SK-N-SH (cell line): ENCODE measurements at regions not wholly inside any gene's neighbourhood (a gene's known extent, or its start where the extent isn't known, plus 50 kb on each side); places are given as distances from the start of the nearest gene placed in this dataset.

ENCODE experiments used
- CTCF ChIA-PET: fragments of 300-600, 350-600 bp; formaldehyde crosslinking; extraction: SDS; loops from one replicate; lab custom pipeline; 2021; lab: Yijun Ruan, JAX
- POLR2A ChIA-PET: fragments of 350-600 bp; sonication (Branson Sonifier 250); formaldehyde crosslinking; extraction: SDS; loops from one replicate; lab custom pipeline; 2020; ENCODE audit warnings: antibody characterized with exemption, inconsistent platforms; lab: Yijun Ruan, JAX
- DNase-seq: peaks from one replicate; pipeline ENCODE4 v3.0.0; 2012
- H2AFZ ChIP-seq: fragments of 200-600 bp; sonication (generic); 2 replicates; pipeline ENCODE4 v1.8.1; 2016; ENCODE audit warnings: antibody characterized with exemption, mild to moderate bottlenecking, low read depth
- H3F3A ChIP-seq: fragments of 200-600 bp; sonication (generic); replicated peaks from 2 replicates; pipeline ENCODE3; 2016; ENCODE audit warnings: antibody characterized with exemption, mild to moderate bottlenecking; ENCODE audit not compliant: insufficient read depth
- H3K27ac ChIP-seq, 2 experiments: fragments of 200-500 bp in 1 of 2; fragments of 200-600 bp in 1 of 2; sonication (Bioruptor generic) in 1 of 2; sonication (generic), shearing (Covaris generic) in 1 of 2; 2 replicates each; pipeline versions ENCODE4 v1.5.1 to v1.6.1; 2014 to 2016; ENCODE audit warnings: low read depth in 2 of 2, inconsistent platforms in 1 of 2, low read length in 1 of 2, mild to moderate bottlenecking in 1 of 2, mixed read lengths in 1 of 2
- H3K27me3 ChIP-seq: fragments of 200-600 bp; sonication (generic), shearing (Covaris generic); 2 replicates; pipeline ENCODE4 v1.6.1; 2016; ENCODE audit warnings: mixed run types; ENCODE audit not compliant: insufficient read depth
- H3K36me3 ChIP-seq, 2 experiments: fragments of 200-500 bp in 1 of 2; fragments of 200-600 bp in 1 of 2; sonication (Bioruptor generic) in 1 of 2; sonication (generic) in 1 of 2; replicated peaks in 1 of 2; 2 replicates each; pipeline versions ENCODE3 to v1.5.1; 2014 to 2016; ENCODE audit warnings: low read length in 1 of 2, mild to moderate bottlenecking in 1 of 2; ENCODE audit not compliant: insufficient read depth in 2 of 2, control insufficient read depth in 1 of 2
- H3K4me1 ChIP-seq, 2 experiments: fragments of 200-500 bp in 1 of 2; fragments of 200-600 bp in 1 of 2; sonication (Bioruptor generic) in 1 of 2; sonication (generic), shearing (Covaris generic) in 1 of 2; 2 replicates each; pipeline versions ENCODE4 v1.5.1 to v1.6.1; 2014 to 2016; ENCODE audit warnings: low read depth in 1 of 2, low read length in 1 of 2, mixed run types in 1 of 2; ENCODE audit not compliant: insufficient read depth in 2 of 2, control insufficient read depth in 1 of 2
- H3K4me2 ChIP-seq: fragments of 200-600 bp; sonication (generic), shearing (Covaris generic); 2 replicates; pipeline ENCODE4 v1.6.1; 2017; ENCODE audit warnings: mixed run types
- H3K4me3 ChIP-seq, 2 experiments: fragments of 200-500 bp in 1 of 2; fragments of 200-600 bp in 1 of 2; sonication (Bioruptor generic) in 1 of 2; sonication (generic), shearing (Covaris generic) in 1 of 2; 2 replicates each; pipeline versions ENCODE4 v1.5.1 to v1.8.1; 2014 to 2016; ENCODE audit warnings: low read depth in 2 of 2, inconsistent platforms in 1 of 2, low read length in 1 of 2, mild to moderate bottlenecking in 1 of 2, mixed read lengths in 1 of 2, moderate library complexity in 1 of 2
- H3K79me2 ChIP-seq: fragments of 200-600 bp; sonication (generic); 2 replicates; pipeline ENCODE4 v1.8.1; 2017; ENCODE audit warnings: mild to moderate bottlenecking; ENCODE audit not compliant: insufficient read depth
- H3K9ac ChIP-seq: fragments of 200-600 bp; sonication (generic); 2 replicates; pipeline ENCODE4 v1.6.1; 2017; ENCODE audit warnings: mixed run types
- H3K9me2 ChIP-seq: fragments of 200-600 bp; sonication (generic); 2 replicates; pipeline ENCODE4 v1.6.1; 2017; ENCODE audit warnings: mixed run types
- H3K9me3 ChIP-seq: fragments of 200-600 bp; sonication (generic); 2 replicates; pipeline ENCODE4 v1.6.1; 2017; ENCODE audit warnings: mixed run types, mild to moderate bottlenecking, moderate library complexity
- H4K20me1 ChIP-seq: fragments of 200-600 bp; sonication (generic); 2 replicates; pipeline ENCODE4 v1.6.1; 2017; ENCODE audit warnings: mild to moderate bottlenecking, mixed run types; ENCODE audit not compliant: insufficient read depth
- CHD2 ChIP-seq: fragments of 150-350 bp; IDR thresholded peaks from 2 replicates; pipeline ENCODE4 v1.6.1; 2018; ENCODE audit warnings: low read length; ENCODE audit not compliant: partially characterized antibody
- CTCF ChIP-seq: fragments of 200-600 bp; sonication (generic); IDR thresholded peaks from 2 replicates; pipeline ENCODE4 v1.6.1; 2017; ENCODE audit warnings: antibody characterized with exemption, mild to moderate bottlenecking, moderate library complexity
- ELF1 ChIP-seq: IDR thresholded peaks from 2 replicates; pipeline ENCODE4 v1.4.0; 2012
- EZH2phosphoT487 ChIP-seq: fragments of 200-600 bp; sonication (generic); IDR thresholded peaks from 2 replicates; pipeline ENCODE4 v1.6.1; 2017; ENCODE audit warnings: low read depth, mixed run types, mild to moderate bottlenecking, antibody characterized with exemption, moderate library complexity, borderline replicate concordance
- IRF3 ChIP-seq: fragments of 150-350 bp; IDR thresholded peaks from 2 replicates; pipeline ENCODE4 v1.6.1; 2016; ENCODE audit warnings: mild to moderate bottlenecking, low read depth, low read length
- JUND ChIP-seq: IDR thresholded peaks from 2 replicates; pipeline ENCODE4 v1.4.0; 2012
- MEF2A ChIP-seq: IDR thresholded peaks from 2 replicates; pipeline ENCODE4 v1.4.0; 2012; ENCODE audit warnings: low read depth, borderline replicate concordance
- MXI1 ChIP-seq: IDR thresholded peaks from 2 replicates; pipeline ENCODE4 v1.6.1; 2012; ENCODE audit warnings: mild to moderate bottlenecking, low read depth, low read length, improper control_type of control experiment
- NFIC ChIP-seq: IDR thresholded peaks from 2 replicates; pipeline ENCODE4 v1.4.0; 2012; ENCODE audit warnings: borderline replicate concordance
- RAD21 ChIP-seq: IDR thresholded peaks from 2 replicates; pipeline ENCODE4 v1.6.1; 2012; ENCODE audit warnings: mild to moderate bottlenecking, low read length
- RCOR1 ChIP-seq: fragments of 150-350 bp; IDR thresholded peaks from 2 replicates; pipeline ENCODE4 v1.6.1; 2017; ENCODE audit warnings: antibody characterized with exemption, low read length
- RFX5 ChIP-seq: IDR thresholded peaks from 2 replicates; pipeline ENCODE4 v1.6.1; 2012; ENCODE audit warnings: mild to moderate bottlenecking, improper control_type of control experiment, low read length
- RXRA ChIP-seq: IDR thresholded peaks from 2 replicates; pipeline ENCODE4 v1.4.0; 2012; ENCODE audit warnings: low read depth, mild to moderate bottlenecking, borderline replicate concordance
- SMC3 ChIP-seq: IDR thresholded peaks from 2 replicates; pipeline ENCODE4 v1.6.1; 2012; ENCODE audit warnings: low read depth, low read length, improper control_type of control experiment
- USF1 ChIP-seq: IDR thresholded peaks from 2 replicates; pipeline ENCODE4 v1.4.0; 2012; ENCODE audit warnings: low read depth, borderline replicate concordance
- USF2 ChIP-seq: fragments of 150-350 bp; IDR thresholded peaks from 2 replicates; pipeline ENCODE4 v1.6.1; 2017; ENCODE audit warnings: antibody characterized with exemption, low read length, low read depth, borderline replicate concordance
- YY1 ChIP-seq: IDR thresholded peaks from 2 replicates; pipeline ENCODE4 v1.4.0; 2012; ENCODE audit warnings: low read depth, mild to moderate bottlenecking
- WGBS: methylation state at CpG from one replicate; pipeline ENCODE4 v1.1.6; 2017; ENCODE audit warnings: low lambda C conversion rate; 5-methylcytosine and 5-hydroxymethylcytosine counted together

GRCh38 chr4:24143741-24144140 lies 253.9 kb upstream of the PPARGC1A start:
- Histone ChIP-seq H3F3A (no peaks in the 10 kb centered on the region), H3K36me3 (no peaks in the 10 kb centered on the region)

More at GRCh38 chr4:24143741-24144140, 253.9 kb upstream of the PPARGC1A start:
- Histone ChIP-seq H4K20me1 (no peaks in the 10 kb centered on the region), H3K9me2 (no peaks in the 10 kb centered on the region), H3K9ac (no peak overlapping the region), H2AFZ (no peak overlapping the region), H3K27me3 (peaks cover 14% of the 10 kb centered on the region; the same call in 1 of the 2 replicates), H3K4me1 (no peaks in the 10 kb centered on the region), H3K27ac (no peak overlapping the region), H3K4me2 (no peak overlapping the region), H3K4me3 (no peak overlapping the region), H3K9me3 (no peaks in the 10 kb centered on the region), H3K79me2 (no peaks in the 10 kb centered on the region)
- WGBS, result 6% methylated on average over 3 of the region's 3 CpGs
- no peak for DNase-seq
- ChIA-PET POLR2A (no interaction called here), CTCF (no interaction called here)
- TF ChIP-seq EZH2phosphoT487 (no peak), RXRA (no peak), CTCF (no peak), SMC3 (no peak), RCOR1 (no peak), USF2 (no peak), JUND (no peak), IRF3 (no peak), RFX5 (no peak), RAD21 (no peak), NFIC (no peak), MXI1 (no peak), USF1 (no peak), CHD2 (no peak), ELF1 (no peak), YY1 (no peak), MEF2A (no peak)
- TF ChIP-seq, all 33 proteins: peak for 0
